Activated T-cell treated with anti-CD3 and anti-CD28 coated beads, Interleukin-2, amount 50 U/mL, for 24 hours (primary cell): ENCODE measurements at regions not wholly inside any gene's neighbourhood (a gene's known extent, or its start where the extent isn't known, plus 50 kb on each side); places are given as distances from the start of the nearest gene placed in this dataset.

Source experiments
- DNase-seq: peaks from one replicate; pipeline ENCODE4 v3.0.0-alpha.2; 2020
- H3K27ac Mint-ChIP-seq: 2 replicates; pipeline ENCODE4 v1.8.0; 2020; ENCODE audit warnings: mild to moderate bottlenecking, mixed read lengths
- H3K27me3 Mint-ChIP-seq: 2 replicates; pipeline ENCODE4 v1.8.0; 2020; ENCODE audit warnings: mixed read lengths
- H3K36me3 Mint-ChIP-seq: 2 replicates; pipeline ENCODE4 v1.8.0; 2020; ENCODE audit warnings: low read depth, mixed read lengths
- H3K4me1 Mint-ChIP-seq: 2 replicates; pipeline ENCODE4 v1.8.0; 2020; ENCODE audit warnings: low read depth, mixed read lengths
- H3K4me3 Mint-ChIP-seq: 2 replicates; pipeline ENCODE4 v1.8.0; 2020; ENCODE audit warnings: mild to moderate bottlenecking, moderate library complexity, mixed read lengths
- H3K9me3 Mint-ChIP-seq: 2 replicates; pipeline ENCODE4 v1.8.0; 2020; ENCODE audit warnings: mixed read lengths

DNA sequence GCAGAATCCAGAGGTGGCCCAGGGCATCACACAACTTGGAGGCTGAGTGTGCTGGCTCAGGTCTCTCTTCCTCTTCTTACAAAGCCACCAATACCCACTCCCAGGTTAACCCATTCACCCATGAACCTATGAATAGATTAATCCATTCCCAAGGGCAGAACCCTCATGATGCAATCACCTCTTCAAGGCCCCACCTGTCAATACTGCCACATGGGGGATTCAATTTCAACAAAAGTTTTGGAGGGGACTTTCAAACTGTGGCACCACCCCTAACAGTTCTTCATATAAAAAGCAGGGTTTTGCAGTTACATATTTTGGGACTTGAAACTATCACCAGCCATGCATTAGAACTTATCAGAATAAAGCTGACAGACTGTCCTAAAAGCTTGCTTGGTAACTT lies 193.6 kb upstream of the RNF32 start:
- no peaks in the 10 kb centered on the region for H3K9me3 Mint-ChIP-seq
- no peaks in the 10 kb centered on the region for H3K36me3 Mint-ChIP-seq
- peaks cover 3% of the 10 kb centered on the region for H3K27me3 Mint-ChIP-seq
- H3K4me1 Mint-ChIP-seq, result no peaks in the 10 kb centered on the region
- H3K27ac Mint-ChIP-seq, result no peak overlapping the region
- DNase-seq, result no peak
- no peak overlapping the region for H3K4me3 Mint-ChIP-seq

DNA sequence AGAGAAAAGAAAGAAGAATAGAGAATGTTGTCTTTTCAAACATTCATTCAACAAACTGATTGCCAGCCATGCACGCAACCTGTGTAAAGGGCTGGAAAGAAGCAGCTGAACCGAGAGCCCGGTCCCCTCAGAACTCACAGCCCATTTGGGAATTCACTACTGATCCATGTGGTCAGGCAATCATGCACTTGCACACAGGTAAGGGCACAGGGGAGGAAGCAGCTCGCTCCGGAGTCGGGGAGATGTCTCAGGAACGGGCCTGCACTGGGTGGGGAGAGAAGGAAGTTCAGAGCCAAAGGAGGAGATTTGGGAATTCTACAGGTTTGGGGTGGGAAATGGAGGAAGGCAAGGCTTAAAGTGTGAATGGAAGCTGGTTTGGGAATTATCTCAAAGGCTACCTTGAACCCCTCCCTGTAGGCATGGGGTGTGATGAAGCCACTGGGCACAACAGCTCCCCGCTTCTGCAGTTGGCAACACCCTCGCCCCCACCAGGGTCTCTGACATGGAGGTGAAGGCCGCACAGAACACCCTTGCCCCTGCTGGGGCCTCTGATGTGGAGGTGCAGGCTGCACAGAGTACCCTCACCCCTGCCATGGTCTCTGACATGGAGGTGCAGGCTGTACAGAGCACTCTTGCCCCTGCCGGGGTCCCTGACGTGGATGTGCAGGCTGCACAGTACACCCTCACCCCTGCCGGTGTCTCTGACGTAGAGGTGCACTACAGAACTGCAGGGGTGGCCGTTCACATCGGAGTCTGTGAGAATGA lies 194.4 kb upstream of the RNF32 start:
- DNase-seq, result no peak
- Mint-ChIP-seq H3K36me3 (no peaks in the 10 kb centered on the region), H3K27ac (no peak overlapping the region), H3K4me1 (no peaks in the 10 kb centered on the region), H3K27me3 (peaks cover 3% of the 10 kb centered on the region), H3K4me3 (no peak overlapping the region), H3K9me3 (no peaks in the 10 kb centered on the region)

DNA sequence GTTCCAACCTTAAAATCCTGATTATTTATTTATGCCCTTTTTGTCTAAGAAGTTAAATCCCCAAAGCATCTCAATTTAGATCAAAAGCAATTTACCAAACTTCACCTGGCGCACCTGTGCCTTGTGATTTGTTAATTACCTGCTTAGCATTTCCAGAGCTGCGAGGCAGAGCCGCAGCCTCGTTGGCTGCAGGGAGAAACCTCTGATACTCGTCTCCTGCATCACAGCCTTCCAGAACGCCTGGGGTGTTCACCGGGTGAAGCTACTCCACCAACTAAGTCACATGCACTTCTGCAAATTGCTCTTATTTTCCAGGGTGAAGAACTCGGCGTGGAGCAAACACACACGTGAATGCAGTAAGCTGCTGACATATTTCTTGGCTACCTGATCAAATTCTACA lies 198.1 kb upstream of the RNF32 start:
- H3K9me3 Mint-ChIP-seq, result no peaks in the 10 kb centered on the region
- no peak overlapping the region for H3K27ac Mint-ChIP-seq
- no peak overlapping the region for H3K4me3 Mint-ChIP-seq
- no peaks in the 10 kb centered on the region for H3K36me3 Mint-ChIP-seq
- peaks cover 3% of the 10 kb centered on the region for H3K27me3 Mint-ChIP-seq
- H3K4me1 Mint-ChIP-seq, result no peaks in the 10 kb centered on the region
- no peak for DNase-seq

DNA sequence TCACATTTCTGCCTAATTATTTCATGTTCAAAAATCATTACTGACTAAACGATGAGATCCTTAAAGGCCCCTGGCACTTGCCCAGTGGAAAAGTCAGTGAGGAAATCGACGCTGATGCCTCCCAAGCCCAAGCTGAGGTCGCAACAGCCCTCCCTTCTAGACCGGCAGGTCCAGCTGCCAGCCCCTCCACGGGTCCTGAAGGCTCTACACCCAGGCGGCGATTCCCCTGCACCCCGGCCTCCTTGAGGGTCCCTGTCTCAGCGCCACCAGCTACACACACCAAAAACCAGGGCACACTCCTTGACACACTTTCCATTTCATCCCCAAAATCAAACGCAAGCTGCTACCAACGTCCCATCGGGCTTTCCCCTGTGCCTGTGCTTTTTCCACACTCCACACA lies 200.1 kb upstream of the RNF32 start:
- Mint-ChIP-seq H3K4me3 (no peak overlapping the region), H3K4me1 (no peaks in the 10 kb centered on the region), H3K27me3 (peaks cover 1% of the 10 kb centered on the region), H3K27ac (no peak overlapping the region), H3K36me3 (no peaks in the 10 kb centered on the region), H3K9me3 (no peaks in the 10 kb centered on the region)
- no peak for DNase-seq

DNA sequence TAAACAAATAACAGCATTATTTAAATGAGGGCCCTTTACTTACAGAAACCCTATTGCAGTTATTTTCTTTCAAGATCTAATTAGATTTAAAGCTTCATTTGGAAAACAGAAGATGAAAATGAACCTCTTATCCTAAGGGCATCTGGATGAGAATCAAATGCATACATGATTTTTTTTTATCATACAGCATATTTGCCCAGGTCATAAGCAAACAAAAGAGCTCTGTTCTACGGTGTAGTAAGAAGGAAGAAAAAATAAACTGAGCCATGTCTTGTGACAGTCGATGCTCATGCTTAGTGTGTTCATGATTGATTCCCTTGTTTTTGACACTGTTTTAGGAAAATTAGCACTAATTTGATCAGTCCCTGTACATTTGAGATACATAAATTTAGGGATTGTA lies 202.6 kb upstream of the RNF32 start:
- Mint-ChIP-seq H3K4me1 (no peaks in the 10 kb centered on the region), H3K4me3 (no peak overlapping the region), H3K27ac (no peak overlapping the region), H3K27me3 (peaks cover 8% of the 10 kb centered on the region), H3K36me3 (no peaks in the 10 kb centered on the region), H3K9me3 (no peaks in the 10 kb centered on the region)
- DNase-seq, result no peak

DNA sequence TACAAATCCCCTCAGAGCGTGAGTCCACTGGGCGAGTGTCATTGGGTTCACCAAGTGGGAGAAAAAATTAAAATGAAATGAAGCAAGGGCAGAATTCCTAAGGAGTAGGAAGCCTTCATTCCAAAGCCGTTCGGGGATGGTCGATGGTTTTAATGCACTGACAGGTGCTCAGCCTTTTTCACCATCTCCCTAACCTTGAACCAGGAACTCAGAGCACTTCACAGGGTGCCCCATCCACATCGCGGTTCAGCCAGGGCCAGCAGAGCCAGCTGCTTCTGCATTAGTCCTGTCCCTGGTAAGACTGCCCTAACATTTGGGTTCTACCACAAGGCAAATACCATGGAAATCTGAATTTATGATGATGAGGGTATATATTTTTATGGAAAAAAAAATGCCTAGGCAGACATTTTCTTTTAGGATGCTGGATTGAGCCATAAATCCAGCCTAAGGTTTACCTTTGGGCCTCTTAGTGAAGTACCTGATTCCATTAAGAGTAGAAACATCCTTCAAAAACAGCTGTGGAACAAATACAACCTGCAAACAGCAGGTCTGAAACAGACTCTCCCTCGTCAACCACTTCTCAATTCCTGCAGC lies 203.5 kb upstream of the RNF32 start:
- no peak overlapping the region for H3K4me3 Mint-ChIP-seq
- no peaks in the 10 kb centered on the region for H3K36me3 Mint-ChIP-seq
- no peak overlapping the region for H3K27ac Mint-ChIP-seq
- no peaks in the 10 kb centered on the region for H3K9me3 Mint-ChIP-seq
- H3K4me1 Mint-ChIP-seq, result no peaks in the 10 kb centered on the region
- peaks cover 8% of the 10 kb centered on the region for H3K27me3 Mint-ChIP-seq
- no peak for DNase-seq

DNA sequence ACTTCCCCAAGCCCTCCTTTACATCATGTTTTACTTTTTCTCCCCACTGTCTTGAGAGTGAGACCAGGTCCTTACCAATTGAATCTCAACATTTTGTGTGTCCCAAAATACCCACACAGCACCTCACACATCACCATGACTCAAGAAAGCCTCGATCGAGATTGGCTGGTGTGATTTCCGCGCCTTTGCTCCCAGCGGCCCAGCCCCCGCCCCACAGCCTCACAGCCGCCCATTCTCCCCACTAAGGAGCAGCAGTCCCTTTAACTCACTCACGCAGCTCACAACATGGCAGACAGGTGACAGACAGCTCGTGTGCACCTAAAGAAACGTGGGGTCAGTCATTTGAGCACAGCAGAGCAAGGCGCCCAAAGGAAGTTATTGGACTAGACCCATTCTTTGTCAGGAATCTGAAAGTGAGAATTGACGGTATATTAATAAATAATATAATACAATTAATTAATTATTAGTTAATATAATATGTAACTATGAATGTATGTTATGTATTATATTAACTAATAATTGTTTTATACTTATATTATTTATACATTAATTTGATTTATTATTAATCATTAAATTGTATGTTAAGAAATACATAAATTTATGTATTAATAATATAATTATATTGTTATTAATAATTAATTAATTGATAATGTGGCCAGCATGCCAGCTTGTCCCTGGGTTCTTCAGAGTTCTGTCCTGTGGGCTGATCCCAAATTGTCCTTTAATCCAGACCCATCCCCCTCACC lies 204.9 kb upstream of the RNF32 start:
- no peaks in the 10 kb centered on the region for H3K4me1 Mint-ChIP-seq
- no peak overlapping the region for H3K27ac Mint-ChIP-seq

DNA sequence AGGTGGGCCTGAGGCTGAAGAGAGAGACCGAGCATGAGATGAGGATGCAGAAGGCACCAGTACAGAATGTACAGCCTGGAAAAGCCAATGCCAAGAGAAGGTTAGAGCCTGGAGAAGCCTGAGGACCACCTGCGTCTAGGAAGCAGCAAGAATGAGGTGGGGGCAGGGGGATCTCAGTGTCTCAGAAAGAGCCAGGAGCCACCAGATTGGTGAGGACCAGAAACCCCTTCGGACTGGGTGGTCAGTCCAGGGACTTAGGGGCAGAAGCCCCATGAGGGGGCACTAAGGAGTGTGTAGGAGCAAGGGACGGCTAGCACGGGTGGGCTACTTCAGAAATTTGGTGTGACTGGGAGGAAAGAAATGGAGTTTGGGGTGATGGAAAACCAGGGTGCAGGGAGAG lies 205.9 kb upstream of the RNF32 start:
- Mint-ChIP-seq H3K4me1 (no peaks in the 10 kb centered on the region), H3K27ac (no peak overlapping the region), H3K4me3 (no peak overlapping the region), H3K9me3 (no peaks in the 10 kb centered on the region), H3K36me3 (no peaks in the 10 kb centered on the region), H3K27me3 (peaks cover 8% of the 10 kb centered on the region)
- DNase-seq, result no peak

More for the DNA sequence above, 204.9 kb upstream of the RNF32 start:
- Mint-ChIP-seq H3K4me3 (no peak overlapping the region), H3K27me3 (peaks cover 8% of the 10 kb centered on the region), H3K9me3 (no peaks in the 10 kb centered on the region), H3K36me3 (no peaks in the 10 kb centered on the region)
- no peak for DNase-seq

DNA sequence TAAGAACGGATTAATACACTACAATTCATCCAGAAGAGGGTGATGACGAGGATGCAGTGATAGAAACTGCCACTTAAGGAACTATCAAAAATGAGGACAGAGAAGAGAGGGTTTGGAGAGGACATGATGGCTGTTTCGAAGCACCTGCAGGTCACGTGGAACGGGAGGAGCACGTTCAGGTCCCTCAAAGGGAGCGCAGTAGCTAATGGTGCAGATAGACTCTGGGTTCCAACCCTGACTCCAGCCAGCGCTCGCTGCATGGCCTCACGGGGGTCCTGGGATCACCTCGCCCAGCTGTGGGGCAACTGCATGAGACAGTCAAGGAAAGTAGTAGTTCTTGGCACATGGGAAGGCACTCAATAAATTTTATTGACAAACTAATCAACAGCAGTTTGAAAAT lies 208.6 kb upstream of the RNF32 start:
- Mint-ChIP-seq H3K4me1 (no peaks in the 10 kb centered on the region), H3K27me3 (peaks cover 12% of the 10 kb centered on the region), H3K9me3 (no peaks in the 10 kb centered on the region), H3K36me3 (no peaks in the 10 kb centered on the region), H3K27ac (no peak overlapping the region), H3K4me3 (no peak overlapping the region)
- DNase-seq, result no peak

DNA sequence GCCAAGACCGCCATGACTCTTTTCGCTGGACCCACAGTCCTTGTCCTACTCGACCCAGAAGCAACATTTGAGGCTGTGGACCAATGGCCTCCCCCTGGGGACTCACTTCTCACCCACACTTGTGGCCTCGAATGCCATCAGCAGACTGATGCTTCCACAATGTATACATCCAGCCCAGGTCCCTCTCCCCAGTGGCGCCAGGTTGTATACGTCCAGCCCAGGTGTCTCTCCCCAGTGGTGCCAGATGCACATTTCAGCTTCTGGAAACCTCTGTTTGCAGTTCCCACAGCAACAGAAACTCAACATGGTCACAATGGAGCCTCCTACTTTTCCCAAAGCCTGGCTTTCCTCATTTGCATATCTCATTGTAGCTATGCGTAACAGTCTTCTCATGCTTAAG lies 210.5 kb upstream of the RNF32 start:
- Mint-ChIP-seq H3K4me3 (no peak overlapping the region), H3K36me3 (no peaks in the 10 kb centered on the region), H3K27me3 (peaks cover 14% of the 10 kb centered on the region), H3K4me1 (no peaks in the 10 kb centered on the region), H3K27ac (no peak overlapping the region), H3K9me3 (no peaks in the 10 kb centered on the region)
- no peak for DNase-seq

DNA sequence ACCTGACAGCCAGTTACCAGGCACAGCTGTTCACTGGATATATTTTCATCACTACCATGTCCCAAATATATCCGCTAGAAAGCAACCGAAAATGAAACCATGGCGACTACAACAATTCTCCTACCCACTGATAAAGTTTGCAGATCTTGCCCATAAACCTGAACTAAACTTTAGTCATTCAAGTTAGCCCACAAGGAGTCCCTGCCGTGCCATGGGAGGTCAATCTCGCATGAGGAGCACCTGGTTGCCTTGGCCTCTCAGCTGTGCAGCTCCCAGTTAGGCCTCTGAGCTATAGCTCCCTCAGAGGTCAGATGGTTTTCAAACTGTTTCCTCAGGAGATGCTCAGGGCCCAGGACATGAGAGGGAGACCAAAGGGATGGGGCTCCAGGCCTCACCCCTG lies 211.1 kb upstream of the RNF32 start:
- H3K27ac Mint-ChIP-seq, result no peak overlapping the region

DNA sequence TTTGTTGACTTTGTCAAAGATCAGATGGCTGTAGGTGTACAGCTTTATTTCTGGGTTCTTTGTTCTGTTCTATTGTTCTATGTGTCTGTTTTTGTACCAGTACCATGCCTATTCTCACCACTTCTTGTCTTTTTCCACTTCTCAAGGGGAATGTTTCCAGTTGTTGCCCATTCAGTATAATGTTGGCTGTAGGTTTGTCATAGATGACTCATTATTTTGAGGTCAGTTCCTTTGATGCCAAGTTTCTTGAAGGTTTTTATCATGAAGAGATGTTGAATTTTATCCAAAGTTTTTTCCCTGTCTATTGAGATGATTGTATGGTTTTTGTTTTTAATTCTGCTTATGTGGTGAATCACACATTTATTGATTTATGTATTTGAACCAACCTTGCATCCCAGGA lies 216.7 kb upstream of the RNF32 start:
- Mint-ChIP-seq H3K27ac (no peak overlapping the region), H3K36me3 (no peaks in the 10 kb centered on the region), H3K9me3 (peaks cover 2% of the 10 kb centered on the region), H3K4me3 (no peak overlapping the region), H3K27me3 (peaks cover 34% of the 10 kb centered on the region), H3K4me1 (no peaks in the 10 kb centered on the region)
- DNase-seq, result no peak

More for the DNA sequence above, 211.1 kb upstream of the RNF32 start:
- Mint-ChIP-seq H3K27me3 (peaks cover 17% of the 10 kb centered on the region), H3K4me3 (no peak overlapping the region), H3K36me3 (no peaks in the 10 kb centered on the region), H3K9me3 (no peaks in the 10 kb centered on the region), H3K4me1 (no peaks in the 10 kb centered on the region)
- DNase-seq, result no peak

DNA sequence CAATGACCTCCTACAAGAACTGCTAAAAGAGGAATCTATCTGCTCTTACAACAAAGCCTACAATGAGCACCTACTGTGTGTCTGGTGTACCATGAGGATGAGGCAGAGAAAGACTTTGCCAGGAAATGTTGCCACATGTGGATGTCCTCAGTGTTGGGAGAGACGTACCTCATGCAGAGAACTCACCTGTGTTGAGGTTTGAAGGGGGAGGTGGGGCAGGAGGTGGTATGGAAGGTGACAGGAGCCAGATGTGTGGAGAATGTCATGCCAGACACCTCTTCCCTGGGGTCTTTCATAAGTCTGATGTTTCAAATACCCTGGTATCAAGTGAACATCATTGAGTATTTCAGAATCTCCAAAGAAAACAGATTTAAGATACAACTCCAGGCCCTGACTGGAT lies 220.1 kb upstream of the RNF32 start:
- no peaks in the 10 kb centered on the region for H3K36me3 Mint-ChIP-seq
- peaks cover 2% of the 10 kb centered on the region for H3K9me3 Mint-ChIP-seq
- H3K4me1 Mint-ChIP-seq, result no peaks in the 10 kb centered on the region
- H3K4me3 Mint-ChIP-seq, result no peak overlapping the region
- no peak overlapping the region for H3K27ac Mint-ChIP-seq
- H3K27me3 Mint-ChIP-seq, result peaks cover 27% of the 10 kb centered on the region
- DNase-seq, result no peak

DNA sequence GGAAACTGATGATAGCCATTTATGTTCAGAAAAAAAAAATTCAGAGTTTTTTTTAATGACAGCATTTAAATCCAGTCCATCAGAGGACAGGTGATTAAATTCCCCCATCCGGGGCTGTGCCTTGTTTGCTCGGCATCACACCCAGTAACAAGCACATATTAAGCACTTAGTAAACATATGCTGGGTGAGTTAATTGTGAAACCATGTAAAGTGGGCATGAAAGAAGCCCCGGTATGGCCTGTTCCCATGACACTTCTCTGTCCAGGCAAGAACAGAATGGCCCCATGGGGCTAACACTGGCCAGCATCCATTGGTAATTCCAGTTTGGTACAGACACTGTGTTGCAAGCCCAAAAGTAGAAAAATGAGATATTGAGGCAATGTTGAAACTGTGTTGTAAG lies 220.8 kb upstream of the RNF32 start:
- H3K9me3 Mint-ChIP-seq, result peaks cover 2% of the 10 kb centered on the region
- no peak overlapping the region for H3K27ac Mint-ChIP-seq
- H3K27me3 Mint-ChIP-seq, result peaks cover 26% of the 10 kb centered on the region
- H3K4me3 Mint-ChIP-seq, result no peak overlapping the region
- no peaks in the 10 kb centered on the region for H3K36me3 Mint-ChIP-seq
- H3K4me1 Mint-ChIP-seq, result no peaks in the 10 kb centered on the region
- DNase-seq, result no peak

DNA sequence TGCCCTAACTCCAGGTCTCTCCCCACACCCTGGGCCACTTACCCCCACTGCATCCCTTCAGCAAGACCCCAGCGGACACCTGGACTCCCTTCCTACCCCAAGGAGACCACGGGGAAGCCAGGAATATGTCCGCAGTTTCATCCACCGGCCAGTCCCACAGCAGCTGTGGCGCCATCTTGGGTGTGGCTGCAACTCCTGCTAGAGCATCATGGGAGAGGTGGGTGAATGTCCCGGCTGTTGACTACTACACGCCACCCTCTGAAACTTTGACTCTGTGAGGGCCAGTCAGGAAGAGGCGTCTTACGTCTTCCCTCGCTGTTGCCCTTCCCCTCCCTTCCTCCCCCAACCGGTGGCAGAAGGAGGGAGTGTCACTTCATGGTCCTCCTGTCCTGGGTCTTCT lies 238.3 kb upstream of the RNF32 start:
- H3K27ac Mint-ChIP-seq, result no peak overlapping the region
- no peak for DNase-seq
- no peaks in the 10 kb centered on the region for H3K4me1 Mint-ChIP-seq
- H3K9me3 Mint-ChIP-seq, result no peaks in the 10 kb centered on the region
- no peak overlapping the region for H3K4me3 Mint-ChIP-seq
- peaks cover 17% of the 10 kb centered on the region for H3K27me3 Mint-ChIP-seq
- no peaks in the 10 kb centered on the region for H3K36me3 Mint-ChIP-seq
